ENCODE measurements at regions not wholly inside any gene's neighbourhood (a gene's known extent, or its start where the extent isn't known, plus 50 kb on each side); places are given as distances from the start of the nearest gene placed in this dataset.

DNA sequence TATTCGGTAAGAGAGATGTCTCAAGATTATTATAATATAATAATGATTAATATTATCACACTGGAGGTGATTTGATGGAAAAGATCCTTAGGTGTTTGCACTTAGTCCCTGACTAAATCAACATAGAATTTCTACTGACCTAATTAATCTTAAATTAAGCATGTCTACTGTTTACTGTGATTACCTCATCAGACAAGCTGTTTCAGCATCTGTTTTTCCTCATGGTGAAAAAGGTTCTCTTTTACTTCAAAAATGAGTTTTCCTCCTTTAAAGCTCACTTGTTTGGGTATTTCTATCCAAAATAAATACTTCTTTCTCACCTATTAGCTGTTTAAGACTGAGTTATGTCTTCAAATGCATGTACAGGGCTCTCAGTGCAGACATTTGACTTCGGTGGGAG is 407.8 kb downstream of the NKX6-1 start:
- no peak for DNase-seq (ENCODE audit: low spot score)
- H3K27me3 Mint-ChIP-seq (ENCODE audit: insufficient read depth) = no peaks in the 10 kb centered on the region
- intact Hi-C loops (cut with micrococcal nuclease) = no loop called here
- H3K27ac Mint-ChIP-seq = no peak overlapping the region
- H3K4me3 Mint-ChIP-seq = no peak overlapping the region
- no peaks in the 10 kb centered on the region for H3K4me1 Mint-ChIP-seq (ENCODE audit: low read depth)
- H3K9me3 Mint-ChIP-seq = no peaks in the 10 kb centered on the region
- H3K36me3 Mint-ChIP-seq (ENCODE audit: low read depth) = no peaks in the 10 kb centered on the region

DNA sequence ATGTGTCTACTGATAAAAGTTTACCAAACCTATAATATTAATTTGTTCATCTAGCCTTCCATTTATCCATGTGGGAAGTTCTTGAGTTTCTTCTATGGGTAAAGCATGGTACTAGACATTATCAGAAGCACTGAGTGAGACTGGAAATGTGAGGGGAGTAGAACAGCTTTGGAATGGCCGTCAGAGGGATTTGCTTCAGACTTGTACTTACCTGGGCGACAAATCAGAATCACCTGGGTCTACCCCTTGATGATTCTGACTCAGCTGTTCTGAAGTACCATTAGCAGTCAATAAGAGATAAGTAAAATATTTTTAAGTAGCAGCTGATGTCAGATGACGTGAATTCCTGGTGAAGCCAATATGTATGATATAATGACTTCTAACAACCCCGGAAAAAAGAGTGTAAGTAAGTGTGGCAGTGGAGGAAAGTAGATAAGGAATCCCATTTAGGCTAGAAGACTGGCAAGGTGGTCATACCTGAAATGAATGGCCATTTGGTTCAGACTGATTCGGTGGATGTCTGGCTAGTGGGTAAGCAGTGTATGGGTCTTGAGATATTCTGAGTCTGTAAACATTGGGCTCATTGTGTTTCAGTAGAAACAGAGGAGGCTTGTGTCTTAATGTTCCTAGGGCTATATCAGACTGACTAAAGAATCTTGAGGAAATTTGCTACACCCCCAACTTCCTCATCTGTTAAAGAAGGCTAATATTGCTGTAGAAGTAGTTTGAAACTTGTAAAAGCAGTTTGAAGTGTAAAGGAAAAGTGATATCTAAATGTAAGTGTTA is 409.2 kb downstream of the NKX6-1 start:
- intact Hi-C loops (cut with micrococcal nuclease) = no loop called here
- H3K36me3 Mint-ChIP-seq (ENCODE audit: low read depth) = no peaks in the 10 kb centered on the region
- no peaks in the 10 kb centered on the region for H3K27me3 Mint-ChIP-seq (ENCODE audit: insufficient read depth)
- no peak overlapping the region for H3K4me3 Mint-ChIP-seq
- DNase-seq (ENCODE audit: low spot score) = no peak
- H3K4me1 Mint-ChIP-seq (ENCODE audit: low read depth) = no peaks in the 10 kb centered on the region
- no peaks in the 10 kb centered on the region for H3K9me3 Mint-ChIP-seq
- H3K27ac Mint-ChIP-seq = no peak overlapping the region

DNA sequence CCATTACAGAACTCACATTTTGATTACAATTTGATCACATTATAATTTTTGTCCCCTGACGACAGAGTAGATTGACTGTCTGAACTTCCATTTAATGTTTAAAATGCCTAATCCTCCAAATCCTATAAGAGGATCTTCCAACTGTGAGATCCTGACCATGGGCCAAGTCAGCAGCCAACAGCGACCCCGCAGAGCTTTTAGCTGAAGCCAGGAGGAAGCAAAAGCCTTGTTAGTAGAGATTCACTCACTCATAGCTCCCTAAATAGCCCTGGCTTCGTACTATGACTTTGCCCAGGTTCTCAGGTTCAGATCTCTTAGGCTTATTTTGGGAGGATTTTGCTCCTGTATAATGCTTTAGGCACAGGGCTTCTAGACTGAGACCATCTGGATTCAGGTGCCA is 413.1 kb downstream of the NKX6-1 start:
- no peaks in the 10 kb centered on the region for H3K36me3 Mint-ChIP-seq (ENCODE audit: low read depth)
- no peaks in the 10 kb centered on the region for H3K27me3 Mint-ChIP-seq (ENCODE audit: insufficient read depth)
- intact Hi-C loops (cut with micrococcal nuclease) = no loop called here
- no peaks in the 10 kb centered on the region for H3K4me1 Mint-ChIP-seq (ENCODE audit: low read depth)
- no peak overlapping the region for H3K27ac Mint-ChIP-seq
- no peaks in the 10 kb centered on the region for H3K9me3 Mint-ChIP-seq
- no peak for DNase-seq (ENCODE audit: low spot score)
- no peak overlapping the region for H3K4me3 Mint-ChIP-seq

DNA sequence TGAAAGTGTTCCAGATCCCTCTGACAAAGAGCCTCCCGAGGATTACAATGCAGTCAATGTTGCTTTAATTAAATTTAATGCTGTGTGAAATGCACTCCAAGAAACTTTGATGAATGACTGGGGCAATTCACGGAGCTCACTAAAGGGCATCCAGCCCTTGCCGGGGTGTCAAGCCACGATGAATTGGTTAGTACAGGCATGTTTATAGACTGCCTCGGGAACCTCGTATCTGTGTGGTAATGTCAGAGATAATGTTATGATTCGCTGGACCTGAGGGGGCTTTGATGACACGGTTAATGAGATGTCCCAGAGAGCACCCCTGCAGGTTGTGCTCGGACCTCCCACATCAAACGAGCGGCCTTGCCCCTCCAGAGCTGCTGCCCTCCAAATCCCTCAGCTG is 428.8 kb downstream of the NKX6-1 start:
- no peak overlapping the region for H3K27ac Mint-ChIP-seq
- H3K36me3 Mint-ChIP-seq (ENCODE audit: low read depth) = no peaks in the 10 kb centered on the region
- intact Hi-C loops (cut with micrococcal nuclease) = no loop called here
- DNase-seq (ENCODE audit: low spot score) = no peak
- H3K4me1 Mint-ChIP-seq (ENCODE audit: low read depth) = no peaks in the 10 kb centered on the region
- H3K9me3 Mint-ChIP-seq = no peaks in the 10 kb centered on the region
- H3K27me3 Mint-ChIP-seq (ENCODE audit: insufficient read depth) = no peaks in the 10 kb centered on the region
- no peak overlapping the region for H3K4me3 Mint-ChIP-seq

DNA sequence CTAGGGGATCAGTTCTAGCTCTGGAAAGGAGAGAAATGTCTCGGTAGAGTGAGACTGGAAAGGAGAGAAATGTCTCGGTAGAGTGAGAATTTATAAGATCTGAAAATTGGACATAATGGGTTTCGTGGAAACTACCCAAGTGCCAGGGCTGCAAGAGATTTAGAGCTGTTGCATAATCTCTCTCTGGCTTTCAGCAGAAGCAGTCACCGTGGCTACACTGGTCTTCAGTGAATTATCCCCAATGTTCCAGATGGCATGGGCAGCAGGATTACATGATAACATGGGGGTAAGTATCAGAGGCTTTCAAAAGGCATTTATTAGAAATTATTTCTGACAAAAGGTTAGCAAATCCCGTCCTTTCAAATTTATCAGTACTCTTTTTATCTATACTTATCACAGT is 435.5 kb downstream of the NKX6-1 start:
- H3K27me3 Mint-ChIP-seq (ENCODE audit: insufficient read depth) = no peaks in the 10 kb centered on the region
- DNase-seq (ENCODE audit: low spot score) = no peak
- H3K9me3 Mint-ChIP-seq = no peaks in the 10 kb centered on the region
- H3K36me3 Mint-ChIP-seq (ENCODE audit: low read depth) = no peaks in the 10 kb centered on the region
- no peak overlapping the region for H3K27ac Mint-ChIP-seq
- H3K4me1 Mint-ChIP-seq (ENCODE audit: low read depth) = no peaks in the 10 kb centered on the region
- intact Hi-C loops (cut with micrococcal nuclease) = no loop called here
- no peak overlapping the region for H3K4me3 Mint-ChIP-seq

DNA sequence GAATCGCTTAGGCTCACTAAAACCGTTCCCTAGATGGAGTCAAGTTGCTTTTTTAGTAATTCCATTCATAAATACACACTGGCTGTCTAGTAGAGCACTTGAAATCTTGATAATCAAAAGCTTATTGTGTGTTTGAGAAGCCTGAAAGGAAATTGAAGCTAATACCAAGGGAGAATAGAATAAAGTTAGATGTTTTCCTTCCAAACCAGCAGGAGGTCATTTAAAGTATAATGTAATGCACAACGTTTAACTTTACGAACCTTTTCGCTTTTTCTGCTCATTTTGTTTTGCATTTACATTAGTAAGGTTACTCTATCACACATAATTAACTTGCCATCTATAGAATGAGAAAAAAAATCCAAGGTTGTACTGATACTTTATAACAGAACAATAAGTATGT is 440.9 kb downstream of the NKX6-1 start:
- no peak overlapping the region for H3K4me3 Mint-ChIP-seq
- H3K27me3 Mint-ChIP-seq (ENCODE audit: insufficient read depth) = no peaks in the 10 kb centered on the region
- intact Hi-C loops (cut with micrococcal nuclease) = no loop called here
- no peak for DNase-seq (ENCODE audit: low spot score)
- no peaks in the 10 kb centered on the region for H3K36me3 Mint-ChIP-seq (ENCODE audit: low read depth)
- no peaks in the 10 kb centered on the region for H3K9me3 Mint-ChIP-seq
- no peak overlapping the region for H3K27ac Mint-ChIP-seq
- no peaks in the 10 kb centered on the region for H3K4me1 Mint-ChIP-seq (ENCODE audit: low read depth)

DNA sequence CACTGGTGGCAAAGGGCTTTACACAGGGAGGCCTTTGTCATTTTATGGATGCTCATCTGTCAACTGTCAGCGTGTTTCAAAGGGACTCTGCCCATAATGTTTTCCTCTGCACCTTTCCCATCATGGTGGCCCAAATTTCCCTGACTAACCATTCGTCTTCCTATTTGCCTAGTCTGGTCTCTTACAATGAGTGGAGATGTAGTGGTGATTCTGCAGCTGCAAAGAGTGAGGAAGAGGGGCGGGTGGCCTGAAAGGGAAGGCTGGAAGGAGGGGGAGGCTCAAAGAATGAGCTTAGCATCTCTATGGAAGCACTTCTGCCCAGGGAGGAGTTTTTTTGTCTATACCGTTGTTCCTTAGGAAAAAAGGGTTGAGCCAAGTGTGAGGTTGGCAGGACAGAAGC is 447.5 kb downstream of the NKX6-1 start:
- Mint-ChIP-seq H3K36me3 (ENCODE audit: low read depth) (no peaks in the 10 kb centered on the region), H3K9me3 (no peaks in the 10 kb centered on the region), H3K27me3 (ENCODE audit: insufficient read depth) (no peaks in the 10 kb centered on the region), H3K4me3 (no peak overlapping the region), H3K4me1 (ENCODE audit: low read depth) (no peaks in the 10 kb centered on the region), H3K27ac (no peak overlapping the region)
- intact Hi-C loops (cut with micrococcal nuclease) = no loop called here
- DNase-seq (ENCODE audit: low spot score) = no peak

DNA sequence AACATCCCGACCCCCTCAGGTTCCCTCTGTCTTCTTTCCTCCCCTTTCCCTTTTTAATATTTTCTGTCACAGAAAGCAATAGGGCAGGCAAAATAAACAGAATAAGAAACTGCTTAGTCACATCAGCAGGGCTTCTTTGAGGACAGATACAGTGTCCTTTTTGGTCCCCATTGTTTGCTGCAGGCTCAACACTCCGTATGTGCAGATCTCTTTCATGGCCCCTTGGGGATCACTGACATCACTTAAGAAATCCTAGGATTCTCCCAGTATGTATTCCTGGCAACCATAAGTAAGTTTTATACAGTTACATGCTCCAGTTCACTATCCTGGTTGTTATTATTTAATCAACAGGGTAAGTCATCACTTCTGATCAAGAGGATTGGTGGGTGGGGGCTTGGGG is 448.0 kb downstream of the NKX6-1 start:
- intact Hi-C loops (cut with micrococcal nuclease) = no loop called here
- H3K4me1 Mint-ChIP-seq (ENCODE audit: low read depth) = no peaks in the 10 kb centered on the region
- H3K27me3 Mint-ChIP-seq (ENCODE audit: insufficient read depth) = no peaks in the 10 kb centered on the region
- no peak overlapping the region for H3K27ac Mint-ChIP-seq
- no peak overlapping the region for H3K4me3 Mint-ChIP-seq
- DNase-seq (ENCODE audit: low spot score) = no peak
- H3K36me3 Mint-ChIP-seq (ENCODE audit: low read depth) = no peaks in the 10 kb centered on the region
- no peaks in the 10 kb centered on the region for H3K9me3 Mint-ChIP-seq

DNA sequence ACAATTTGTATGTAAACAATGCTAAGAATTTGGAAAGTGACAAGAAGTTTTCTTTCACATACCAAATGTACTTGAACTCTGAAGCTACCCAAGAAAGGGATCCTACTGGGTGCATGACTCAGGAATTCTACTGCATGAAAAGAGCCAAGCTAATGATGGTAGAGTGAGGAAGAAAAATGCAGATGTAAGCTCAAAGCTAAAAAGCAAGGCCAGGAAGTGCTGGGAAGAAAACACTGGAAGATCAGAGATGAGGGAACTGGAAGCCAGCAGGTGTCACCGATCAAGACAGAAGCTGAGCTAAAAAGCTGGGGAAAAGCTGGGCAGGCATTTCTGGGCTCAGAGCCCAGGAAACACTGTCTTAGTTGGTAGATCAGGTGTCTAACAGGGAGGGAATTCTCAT is 449.1 kb downstream of the NKX6-1 start:
- DNase-seq (ENCODE audit: low spot score) = no peak
- Mint-ChIP-seq H3K27me3 (ENCODE audit: insufficient read depth) (no peaks in the 10 kb centered on the region), H3K27ac (no peak overlapping the region), H3K4me3 (no peak overlapping the region), H3K4me1 (ENCODE audit: low read depth) (no peaks in the 10 kb centered on the region), H3K9me3 (no peaks in the 10 kb centered on the region), H3K36me3 (ENCODE audit: low read depth) (no peaks in the 10 kb centered on the region)
- intact Hi-C loops (cut with micrococcal nuclease) = no loop called here

DNA sequence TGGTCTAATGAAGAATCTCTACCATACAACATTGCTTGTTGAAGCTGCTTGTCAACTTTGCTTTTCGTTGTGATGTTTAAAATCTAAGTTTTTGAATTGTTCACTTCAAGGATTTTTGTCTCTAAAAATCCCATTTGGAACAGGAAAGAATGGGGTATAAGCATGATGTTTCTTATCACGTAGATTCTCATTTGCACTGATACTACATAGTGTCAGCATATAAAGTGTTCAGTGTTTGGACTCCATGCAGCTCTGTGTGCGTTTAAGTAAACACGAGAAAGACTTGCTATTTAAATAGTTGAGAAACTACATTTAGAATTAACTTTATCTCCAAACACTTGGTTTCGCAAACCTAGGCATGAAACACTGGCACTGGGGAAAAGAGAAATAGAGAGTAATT is 452.5 kb downstream of the NKX6-1 start:
- no peak for DNase-seq (ENCODE audit: low spot score)
- H3K27ac Mint-ChIP-seq = no peak overlapping the region
- no peaks in the 10 kb centered on the region for H3K9me3 Mint-ChIP-seq
- H3K4me1 Mint-ChIP-seq (ENCODE audit: low read depth) = no peaks in the 10 kb centered on the region
- H3K27me3 Mint-ChIP-seq (ENCODE audit: insufficient read depth) = no peaks in the 10 kb centered on the region
- no peak overlapping the region for H3K4me3 Mint-ChIP-seq
- H3K36me3 Mint-ChIP-seq (ENCODE audit: low read depth) = no peaks in the 10 kb centered on the region
- intact Hi-C loops (cut with micrococcal nuclease) = no loop called here

DNA sequence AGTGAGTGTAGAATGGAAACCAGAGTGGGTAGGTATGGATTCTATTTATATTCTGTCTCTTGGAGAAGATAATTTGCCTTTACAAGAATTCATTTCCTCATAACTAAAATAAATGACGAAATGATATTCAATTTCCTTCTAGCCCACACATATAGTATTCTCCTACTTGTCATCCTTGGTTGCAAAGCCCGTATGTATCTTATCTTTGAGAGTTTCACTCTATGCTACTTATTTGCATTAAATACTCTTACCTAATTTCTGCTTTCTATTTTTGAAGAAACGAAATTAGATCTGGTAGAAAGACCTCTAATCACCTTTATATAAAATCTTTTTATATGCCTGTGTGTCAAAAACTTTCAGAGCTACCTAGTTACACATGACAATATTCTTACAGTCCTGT is 457.7 kb downstream of the NKX6-1 start:
- H3K27me3 Mint-ChIP-seq (ENCODE audit: insufficient read depth) = no peaks in the 10 kb centered on the region
- no peak overlapping the region for H3K27ac Mint-ChIP-seq
- H3K4me1 Mint-ChIP-seq (ENCODE audit: low read depth) = no peaks in the 10 kb centered on the region
- no peaks in the 10 kb centered on the region for H3K36me3 Mint-ChIP-seq (ENCODE audit: low read depth)
- H3K4me3 Mint-ChIP-seq = no peak overlapping the region
- intact Hi-C loops (cut with micrococcal nuclease) = no loop called here
- H3K9me3 Mint-ChIP-seq = no peaks in the 10 kb centered on the region
- DNase-seq (ENCODE audit: low spot score) = no peak

DNA sequence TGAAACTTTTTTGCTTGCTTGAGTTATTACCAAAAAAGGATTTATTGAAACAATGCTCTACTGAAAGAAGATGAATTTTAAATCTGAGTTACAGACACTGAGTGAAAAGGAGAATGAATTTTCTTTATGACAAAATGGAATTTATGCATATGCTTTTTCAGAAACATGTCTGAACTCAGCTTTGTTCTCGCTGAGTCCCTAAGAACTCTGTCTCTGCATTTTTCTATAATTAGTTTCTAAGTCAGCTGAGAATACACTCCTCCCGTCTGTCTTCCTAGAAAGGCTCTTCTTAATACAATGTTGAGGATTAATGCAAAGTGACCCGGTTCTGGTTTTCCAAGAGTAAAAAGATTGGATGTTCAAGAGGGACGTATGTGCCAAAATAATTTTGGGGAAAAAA is 463.5 kb downstream of the NKX6-1 start:
- intact Hi-C loops (cut with micrococcal nuclease) = no loop called here
- H3K36me3 Mint-ChIP-seq (ENCODE audit: low read depth) = no peaks in the 10 kb centered on the region
- no peak for DNase-seq (ENCODE audit: low spot score)
- no peaks in the 10 kb centered on the region for H3K27me3 Mint-ChIP-seq (ENCODE audit: insufficient read depth)
- no peak overlapping the region for H3K4me3 Mint-ChIP-seq
- no peaks in the 10 kb centered on the region for H3K9me3 Mint-ChIP-seq
- no peaks in the 10 kb centered on the region for H3K4me1 Mint-ChIP-seq (ENCODE audit: low read depth)
- H3K27ac Mint-ChIP-seq = no peak overlapping the region

DNA sequence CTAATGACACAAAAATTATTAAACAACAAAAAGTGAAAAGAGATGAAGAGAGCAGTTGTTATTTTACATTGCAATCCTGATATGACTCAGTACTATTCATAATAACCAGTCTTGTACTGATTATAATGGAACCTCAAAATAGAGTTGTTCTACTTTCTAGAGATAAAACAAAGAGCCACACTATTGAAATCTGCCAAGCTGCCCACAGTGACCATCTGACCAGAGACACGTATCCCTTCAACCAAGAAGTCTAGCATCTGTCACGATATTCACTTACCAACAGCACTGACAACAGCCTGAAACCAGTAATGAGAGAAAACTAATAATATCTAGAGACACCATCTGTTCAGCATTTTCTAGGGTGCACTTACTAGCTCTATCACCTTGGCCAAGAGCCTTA is 466.7 kb downstream of the NKX6-1 start:
- no peaks in the 10 kb centered on the region for H3K4me1 Mint-ChIP-seq (ENCODE audit: low read depth)
- H3K27me3 Mint-ChIP-seq (ENCODE audit: insufficient read depth) = no peaks in the 10 kb centered on the region
- intact Hi-C loops (cut with micrococcal nuclease) = no loop called here
- H3K4me3 Mint-ChIP-seq = no peak overlapping the region
- DNase-seq (ENCODE audit: low spot score) = no peak
- H3K9me3 Mint-ChIP-seq = no peaks in the 10 kb centered on the region
- H3K36me3 Mint-ChIP-seq (ENCODE audit: low read depth) = no peaks in the 10 kb centered on the region
- no peak overlapping the region for H3K27ac Mint-ChIP-seq

DNA sequence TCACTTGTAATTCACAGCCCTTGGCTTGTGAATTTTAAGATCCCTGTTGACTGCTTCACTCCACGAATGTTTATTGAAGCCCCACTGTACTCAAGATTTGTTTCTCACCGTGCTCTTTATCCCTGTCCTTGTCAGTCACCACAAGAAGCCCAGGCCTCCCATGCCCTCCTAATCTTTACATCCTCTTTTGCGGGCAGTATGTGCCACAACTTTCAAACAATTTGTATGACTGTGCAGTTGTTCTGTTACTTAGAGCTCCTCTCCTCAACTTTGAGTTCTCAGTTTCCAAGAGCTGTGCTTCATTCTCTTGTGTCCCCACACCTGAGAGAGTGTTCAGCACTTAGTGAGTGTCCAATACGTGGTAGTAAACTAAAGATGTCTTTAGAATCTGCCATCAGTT is 467.7 kb downstream of the NKX6-1 start:
- Mint-ChIP-seq H3K9me3 (no peaks in the 10 kb centered on the region), H3K4me3 (no peak overlapping the region), H3K27ac (no peak overlapping the region), H3K27me3 (ENCODE audit: insufficient read depth) (no peaks in the 10 kb centered on the region), H3K4me1 (ENCODE audit: low read depth) (no peaks in the 10 kb centered on the region), H3K36me3 (ENCODE audit: low read depth) (no peaks in the 10 kb centered on the region)
- intact Hi-C loops (cut with micrococcal nuclease) = no loop called here
- DNase-seq (ENCODE audit: low spot score) = no peak

Data from activated T-helper 1 cell treated with anti-CD3 and anti-CD28 coated beads, Interleukin-12 subunit alpha, Interleukin-12 subunit beta, Interleukin-2, Interleukin-4 antibody, amounts not matched to agents 30 ng/mL and 10 ng/mL and 1 ng/mL, durations not matched to agents 14 hours and 24 hours and 36 hours (primary cell).